Loucy (cell line): ENCODE measurements at regions not wholly inside any gene's neighbourhood (a gene's known extent, or its start where the extent isn't known, plus 50 kb on each side); places are given as distances from the start of the nearest gene placed in this dataset.
A peak's percentile ranks its signal among the peaks of the same experiment; 100 is the strongest.

Experiments
- H2AFZ ChIP-seq: fragments of 200-600 bp; sonication (generic); 2 replicates; pipeline ENCODE4 v1.6.0; 2016; ENCODE audit warnings: antibody characterized with exemption, mild to moderate bottlenecking, low read length, moderate library complexity
- H3F3A ChIP-seq: fragments of 200-600 bp; 2 replicates; pipeline ENCODE4 v1.6.0; 2016; ENCODE audit warnings: antibody characterized with exemption, low read depth, mild to moderate bottlenecking
- H3K27me3 ChIP-seq: fragments of 200-600 bp; sonication (generic); 2 replicates; pipeline ENCODE4 v1.6.1; 2014; ENCODE audit warnings: low read length, mild to moderate bottlenecking; ENCODE audit not compliant: insufficient read depth, poor library complexity, severe bottlenecking
- H3K36me3 ChIP-seq: fragments of 200-600 bp; sonication (generic); 2 replicates; pipeline ENCODE4 v1.6.1; 2016; ENCODE audit warnings: low read length; ENCODE audit not compliant: insufficient read depth
- H3K4me1 ChIP-seq: fragments of 200-600 bp; sonication (generic); 2 replicates; pipeline ENCODE4 v1.5.1; 2014; ENCODE audit warnings: low read length, mild to moderate bottlenecking; ENCODE audit not compliant: insufficient read depth, poor library complexity, severe bottlenecking
- H3K4me2 ChIP-seq: fragments of 200-600 bp; sonication (generic); 2 replicates; pipeline ENCODE4 v1.6.0; 2014; ENCODE audit warnings: antibody characterized with exemption, low read length, low read depth, mild to moderate bottlenecking; ENCODE audit not compliant: poor library complexity, severe bottlenecking
- H3K4me3 ChIP-seq: fragments of 200-600 bp; sonication (generic); 2 replicates; pipeline ENCODE4 v1.5.1; 2014; ENCODE audit warnings: low read length, mild to moderate bottlenecking, mixed read lengths; ENCODE audit not compliant: poor library complexity, severe bottlenecking
- H3K79me2 ChIP-seq: fragments of 200-600 bp; sonication (generic); 2 replicates; pipeline ENCODE4 v1.6.1; 2014; ENCODE audit warnings: low read length; ENCODE audit not compliant: insufficient read depth
- H3K9ac ChIP-seq: fragments of 200-600 bp; sonication (generic); 2 replicates; pipeline ENCODE4 v1.6.0; 2014; ENCODE audit warnings: mild to moderate bottlenecking, low read depth, low read length, moderate library complexity; ENCODE audit not compliant: poor library complexity, severe bottlenecking
- H3K9me2 ChIP-seq: fragments of 200-600 bp; sonication (generic); replicated peaks from 2 replicates; pipeline ENCODE4 v1.6.1; 2016; ENCODE audit warnings: low read depth, low read length, mixed read lengths
- H3K9me3 ChIP-seq: fragments of 200-600 bp; sonication (generic); 2 replicates; pipeline ENCODE4 v1.6.1; 2014; ENCODE audit warnings: mild to moderate bottlenecking, antibody characterized with exemption, low read length, low read depth; ENCODE audit not compliant: insufficient read depth
- H4K20me1 ChIP-seq: fragments of 200-600 bp; sonication (generic); 2 replicates; pipeline ENCODE4 v1.6.0; 2014; ENCODE audit warnings: antibody characterized with exemption, low read length, mild to moderate bottlenecking; ENCODE audit not compliant: insufficient read depth, poor library complexity, severe bottlenecking
- CTCF ChIP-seq: fragments of 200-600 bp; sonication (generic); conservative IDR thresholded peaks from 2 replicates; pipeline ENCODE4 v1.5.1; 2014; ENCODE audit warnings: mild to moderate bottlenecking, antibody characterized with exemption, low read length
- EZH2phosphoT487 ChIP-seq: fragments of 200-600 bp; IDR thresholded peaks from 2 replicates; pipeline ENCODE4 v1.6.1; 2018; ENCODE audit warnings: antibody characterized with exemption, mild to moderate bottlenecking, moderate library complexity, borderline replicate concordance

GRCh38 chr4:100891808-100892207, 374.0 kb upstream of the EMCN start:
- Histone ChIP-seq H3K4me3 (no peak overlapping the region), H3K9ac (no peak overlapping the region)

GRCh38 chr4:100889898-100890297, 372.1 kb upstream of the EMCN start:
- no peak overlapping the region for H3K9ac ChIP-seq
- no peaks in the 10 kb centered on the region for H3F3A ChIP-seq
- H3K36me3 ChIP-seq = no peaks in the 10 kb centered on the region; the same call in 1 of the 2 replicates
- no peaks in the 10 kb centered on the region for H4K20me1 ChIP-seq
- H3K4me2 ChIP-seq = no peak overlapping the region
- H3K4me1 ChIP-seq = peaks cover 6% of the 10 kb centered on the region
- no peaks in the 10 kb centered on the region for H3K9me2 ChIP-seq
- no peaks in the 10 kb centered on the region for H3K27me3 ChIP-seq
- H3K4me3 ChIP-seq = no peak overlapping the region
- H3K9me3 ChIP-seq = peaks cover 15% of the 10 kb centered on the region
- H2AFZ ChIP-seq = no peak overlapping the region
- no peaks in the 10 kb centered on the region for H3K79me2 ChIP-seq
- TF ChIP-seq EZH2phosphoT487 = no peak

More at GRCh38 chr4:100891808-100892207, 374.0 kb upstream of the EMCN start:
- H3K9me2 ChIP-seq = no peaks in the 10 kb centered on the region
- no peaks in the 10 kb centered on the region for H4K20me1 ChIP-seq
- H3K9me3 ChIP-seq = peaks cover 11% of the 10 kb centered on the region; the same call in 1 of the 2 replicates
- H3K27me3 ChIP-seq = no peaks in the 10 kb centered on the region
- H2AFZ ChIP-seq = no peak overlapping the region
- H3K79me2 ChIP-seq = no peaks in the 10 kb centered on the region
- TF ChIP-seq EZH2phosphoT487 (no peak), CTCF (no peak)
- no peaks in the 10 kb centered on the region for H3F3A ChIP-seq
- H3K36me3 ChIP-seq = no peaks in the 10 kb centered on the region
- H3K4me2 ChIP-seq = no peak overlapping the region
- H3K4me1 ChIP-seq = peaks cover 19% of the 10 kb centered on the region

- Histone ChIP-seq H3K36me3 (no peaks in the 10 kb centered on the region; the same call in 1 of the 2 replicates), H3K9me2 (no peaks in the 10 kb centered on the region), H3K4me1 (peaks cover under 1% of the 10 kb centered on the region), H3K79me2 (no peaks in the 10 kb centered on the region), H4K20me1 (no peaks in the 10 kb centered on the region), H3K27me3 (no peaks in the 10 kb centered on the region), H3K9me3 (peaks cover 15% of the 10 kb centered on the region), H3F3A (no peaks in the 10 kb centered on the region), H3K9ac (no peak overlapping the region), H3K4me3 (no peak overlapping the region), H2AFZ (no peak overlapping the region), H3K4me2 (no peak overlapping the region)
- no peak for TF ChIP-seq EZH2phosphoT487
- TF ChIP-seq CTCF = no peak
Observed at GRCh38 chr4:100889401-100889800, 371.6 kb upstream of the EMCN start.

- Histone ChIP-seq H3K36me3 (no peaks in the 10 kb centered on the region; the same call in 1 of the 2 replicates), H3K4me1 (peaks cover 35% of the 10 kb centered on the region), H3K9ac (no peak overlapping the region), H3K79me2 (no peaks in the 10 kb centered on the region), H3K9me3 (peaks cover 4% of the 10 kb centered on the region; the same call in 1 of the 2 replicates), H3K27me3 (no peaks in the 10 kb centered on the region), H3K9me2 (no peaks in the 10 kb centered on the region), H3F3A (no peaks in the 10 kb centered on the region), H4K20me1 (no peaks in the 10 kb centered on the region), H3K4me3 (no peak overlapping the region), H2AFZ (0 out of 2 replicates have a peak overlapping the region, but pooled peaks have one; percentile 32), H3K4me2 (no peak overlapping the region)
- TF ChIP-seq EZH2phosphoT487 (no peak), CTCF (no peak)
Observed at GRCh38 chr4:100882661-100883060, 364.8 kb upstream of the EMCN start.
